K562 (cell line): ENCODE measurements at regions not wholly inside any gene's neighbourhood (a gene's known extent, or its start where the extent isn't known, plus 50 kb on each side); places are given as distances from the start of the nearest gene placed in this dataset.

Experiments
- ATAC-seq: fragments of 200-7000 bp; cut with Tn5 transposase; 3 replicates; pipeline ENCODE4 v1.9.1; 2020; ENCODE audit warnings: moderate library complexity
- BruUV-seq: library from RNA; stranded (reverse); fragments of 400-500 nt; replicated peaks from 2 replicates; lab custom pipeline; 2021; lab: Mats Ljungman, UMichigan
- CTCF ChIA-PET: fragments of 300-600 bp; formaldehyde crosslinking; extraction: SDS; loops from one replicate; lab custom pipeline; 2021; ENCODE audit warnings: low intra/inter-chr PET ratio; lab: Yijun Ruan, JAX
- POLR2A ChIA-PET: fragments of 300-600, 350-650 bp; sonication (Branson Sonifier 250); formaldehyde crosslinking; extraction: SDS; loops from one replicate; lab custom pipeline; 2021; ENCODE audit warnings: antibody characterized with exemption, inconsistent platforms; lab: Yijun Ruan, JAX
- DNase-seq, 4 experiments: peaks; one replicate each; pipeline versions ENCODE4 v3.0.0 to v3.0.0-alpha.2; 2011 to 2018; ENCODE audit warnings: low spot score in 3 of 4, mixed read lengths in 3 of 4; ENCODE audit errors: extremely low read depth in 1 of 4
- FAIRE-seq: peaks from 2 replicates; lab custom pipeline; 2011; peaks lifted over from hg19 to GRCh38; lab: Jason Lieb, UNC
- H2AFZ ChIP-seq: 2 replicates; pipeline ENCODE4 v1.6.0; 2011; ENCODE audit warnings: low read depth, low read length, control low read depth, inconsistent platforms
- H3K27ac ChIP-seq: fragments of 200-600 bp; 3 replicates; pipeline ENCODE4 v1.8.0; 2011; ENCODE audit warnings: low read depth, mild to moderate bottlenecking, control low read depth, inconsistent platforms, low read length, moderate library complexity, mixed read lengths; ENCODE audit errors: extremely low read depth
- H3K27me3 ChIP-seq, 2 experiments: fragments of 300-600 bp in 1 of 2; 2 replicates in 1 of 2; 3 replicates in 1 of 2; pipeline versions ENCODE4 v1.6.0 to v1.8.0; 2011; ENCODE audit warnings: inconsistent platforms in 2 of 2, low read length in 2 of 2, mild to moderate bottlenecking in 1 of 2, mixed read lengths in 1 of 2, moderate library complexity in 1 of 2; ENCODE audit not compliant: control insufficient read depth in 2 of 2, insufficient read depth in 2 of 2
- H3K36me3 ChIP-seq: fragments of 300-600 bp; 3 replicates; pipeline ENCODE4 v1.8.0; 2011; ENCODE audit warnings: mild to moderate bottlenecking, low read length, inconsistent platforms; ENCODE audit not compliant: control insufficient read depth, insufficient read depth
- H3K4me1 ChIP-seq, 2 experiments: fragments of 200-600 bp in 1 of 2; replicated peaks in 1 of 2; 2 replicates in 1 of 2; 3 replicates in 1 of 2; pipeline versions ENCODE4 v1.5.1 to v1.8.0; 2011; ENCODE audit warnings: inconsistent platforms in 2 of 2, low read length in 2 of 2, mild to moderate bottlenecking in 1 of 2, mixed read lengths in 1 of 2, moderate library complexity in 1 of 2; ENCODE audit not compliant: control insufficient read depth in 2 of 2, insufficient read depth in 2 of 2
- H3K4me2 ChIP-seq: 2 replicates; pipeline ENCODE4 v1.6.1; 2011; ENCODE audit warnings: low read length, control low read depth, inconsistent platforms, mixed read lengths; ENCODE audit not compliant: insufficient read depth
- H3K4me3 ChIP-seq: fragments of 200-600 bp; sonication (generic), shearing (Covaris generic); 2 replicates; pipeline ENCODE4 v1.5.1; 2016; ENCODE audit warnings: control low read depth, inconsistent platforms
- H3K79me2 ChIP-seq: fragments of 200-600 bp; 3 replicates; pipeline ENCODE4 v1.8.0; 2011; ENCODE audit warnings: low read length, inconsistent platforms; ENCODE audit not compliant: control insufficient read depth, insufficient read depth
- H3K9ac ChIP-seq, 2 experiments: 2 replicates each; pipeline versions ENCODE4 v1.6.0 to v1.6.1; 2011; ENCODE audit warnings: low read depth in 2 of 2, low read length in 2 of 2, control low read depth in 1 of 2, inconsistent platforms in 1 of 2, mild to moderate bottlenecking in 1 of 2, mixed read lengths in 1 of 2; ENCODE audit not compliant: insufficient read depth in 1 of 2
- H3K9me1 ChIP-seq: one replicate; pipeline ENCODE4 v1.6.0; 2011; ENCODE audit warnings: inconsistent platforms, mild to moderate bottlenecking, low read length, moderate library complexity; ENCODE audit not compliant: control insufficient read depth, insufficient read depth
- H3K9me3 ChIP-seq: replicated peaks from 2 replicates; pipeline ENCODE4 v1.5.1; 2011; ENCODE audit warnings: low read depth, low read length, inconsistent platforms; ENCODE audit not compliant: control insufficient read depth, insufficient read depth
- H4K20me1 ChIP-seq: replicated peaks from 2 replicates; pipeline ENCODE4 v1.6.1; 2011; ENCODE audit warnings: low read length, inconsistent platforms, mixed read lengths; ENCODE audit not compliant: control insufficient read depth, insufficient read depth
- CCAR2 ChIP-seq: fragments of 200-400 bp; formaldehyde crosslinking; IDR thresholded peaks from 2 replicates; pipeline ENCODE4 v1.6.1; 2017; ENCODE audit warnings: mild to moderate bottlenecking, low read depth, low read length
- FOXJ2 ChIP-seq: fragments of 200-800 bp; sonication (Bioruptor generic); IDR thresholded peaks from 2 replicates; pipeline ENCODE4 v1.6.1; 2016; ENCODE audit warnings: missing genetic modification characterization, missing compliant biosample characterization
- MAFF ChIP-seq: IDR thresholded peaks from 2 replicates; pipeline ENCODE4 v1.6.1; 2012; ENCODE audit warnings: low read length, improper control_type of control experiment
- MCM2 ChIP-seq: fragments of 450-650 bp; IDR thresholded peaks from 2 replicates; pipeline ENCODE4 v1.6.1; 2017; ENCODE audit warnings: low read depth, mild to moderate bottlenecking
- POLR2B ChIP-seq: fragments of 450-650 bp; IDR thresholded peaks from 2 replicates; pipeline ENCODE4 v1.6.1; 2018; ENCODE audit warnings: low read depth; ENCODE audit not compliant: partially characterized antibody
- RFX7 ChIP-seq: fragments of 250-450 bp; sonication (Bioruptor Pico); IDR thresholded peaks from 2 replicates; pipeline ENCODE4 v1.5.1; 2021; ENCODE audit warnings: mild to moderate bottlenecking
- SETDB1 ChIP-seq: IDR thresholded peaks from one replicate; pipeline ENCODE4 v1.6.1; 2012; ENCODE audit warnings: low read length, control low read depth, inconsistent platforms
- TBP ChIP-seq: optimal IDR thresholded peaks from 2 replicates; pipeline ENCODE3; 2011; ENCODE audit warnings: low read depth, low read length, improper control_type of control experiment
- ZBTB8A ChIP-seq: fragments of 450-650 bp; IDR thresholded peaks from 2 replicates; pipeline ENCODE4 v1.6.1; 2018; ENCODE audit warnings: mild to moderate bottlenecking, moderate library complexity; ENCODE audit not compliant: partially characterized antibody
- ZNF436 ChIP-seq: fragments of 250-450, 450-650 bp; sonication (Bioruptor Pico); formaldehyde crosslinking; IDR thresholded peaks from 2 replicates; pipeline ENCODE4 v1.7.0; 2020; ENCODE audit warnings: mild to moderate bottlenecking
- ZNF695 ChIP-seq: fragments of 450-650 bp; formaldehyde crosslinking; IDR thresholded peaks from 2 replicates; pipeline ENCODE4 v1.4.0; 2020; ENCODE audit warnings: mild to moderate bottlenecking, moderate library complexity
- WGBS: fragments of 100-300 bp; shearing (Covaris generic); methylation state at CpG from one replicate; pipeline ENCODE4 v1.1.6; 2016; ENCODE audit warnings: low coverage, mixed read lengths; ENCODE audit not compliant: insufficient coverage; ENCODE audit errors: missing lambda C conversion rate; 5-methylcytosine and 5-hydroxymethylcytosine counted together
- in situ Hi-C: fragments of 300-500 bp; cut with MboI; formaldehyde crosslinking; loops from 4 replicates; pipeline ENCODE4 v1.15.0; 2018; ENCODE audit warnings: inconsistent platforms, mixed read lengths
- intact Hi-C: fragments of 100-400 bp; cut with micrococcal nuclease; formaldehyde crosslinking; loops from 2 replicates; pipeline ENCODE4 v1.14.2; 2022
- TF ChIP-seq, protein P1 (sequence below): fragments of 450-650 bp; IDR thresholded peaks from 2 replicates; pipeline ENCODE4 v1.6.1; 2016; ENCODE audit warnings: antibody characterized with exemption
- TF ChIP-seq, protein P2 (sequence below): fragments of 250-450 bp; sonication (Bioruptor Pico); IDR thresholded peaks from 2 replicates; pipeline ENCODE4 v1.8.0; 2022; ENCODE audit warnings: inconsistent platforms

DNA sequence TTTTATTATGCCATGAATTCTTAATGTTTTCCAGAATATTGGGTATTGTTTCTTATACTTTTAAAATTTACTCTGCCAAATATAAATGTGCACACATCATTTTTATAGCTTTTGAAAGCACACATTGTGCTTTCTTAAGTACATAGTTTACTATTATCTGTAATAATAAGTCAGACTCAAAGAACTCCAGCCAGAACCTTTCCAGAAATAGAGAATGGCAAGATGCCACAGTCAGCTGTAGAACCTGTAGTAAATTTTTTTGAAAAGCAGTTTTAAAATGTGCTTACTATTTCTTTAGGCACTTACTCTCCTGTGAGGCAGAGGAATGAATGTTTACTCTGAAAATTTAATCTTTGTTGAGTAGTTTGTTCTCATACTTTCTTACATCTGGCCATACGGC, 1287.1 kb downstream of the PCDH9 start:
- H3K79me2 ChIP-seq, result no peaks in the 10 kb centered on the region
- no peak overlapping the region for H2AFZ ChIP-seq
- intact Hi-C loops (no loop called here), in situ Hi-C loops (no loop called here)
- no peak overlapping the region for H3K4me2 ChIP-seq
- no peaks in the 10 kb centered on the region for H3K4me1 ChIP-seq
- H3K9me3 ChIP-seq, result no peaks in the 10 kb centered on the region
- POLR2A ChIA-PET, result no interaction called here
- H3K27me3 ChIP-seq, result no peaks in the 10 kb centered on the region
- H3K4me3 ChIP-seq, result no peak overlapping the region
- WGBS, result 31% methylated on average over 1 of the region's 1 CpG
- FAIRE-seq, result no peak
- no peak for TF ChIP-seq MCM2
- TF ChIP-seq CCAR2, result no peak
- CTCF ChIA-PET, result no interaction called here
- no peak overlapping the region for H3K27ac ChIP-seq
- no peak for ATAC-seq
- no peaks in the 10 kb centered on the region for H4K20me1 ChIP-seq
- DNase-seq, result no peak
- no peak overlapping the region for H3K9ac ChIP-seq
- no peaks in the 10 kb centered on the region for H3K36me3 ChIP-seq
- no TSS peak for BruUV-seq
- no peaks in the 10 kb centered on the region for H3K9me1 ChIP-seq

DNA sequence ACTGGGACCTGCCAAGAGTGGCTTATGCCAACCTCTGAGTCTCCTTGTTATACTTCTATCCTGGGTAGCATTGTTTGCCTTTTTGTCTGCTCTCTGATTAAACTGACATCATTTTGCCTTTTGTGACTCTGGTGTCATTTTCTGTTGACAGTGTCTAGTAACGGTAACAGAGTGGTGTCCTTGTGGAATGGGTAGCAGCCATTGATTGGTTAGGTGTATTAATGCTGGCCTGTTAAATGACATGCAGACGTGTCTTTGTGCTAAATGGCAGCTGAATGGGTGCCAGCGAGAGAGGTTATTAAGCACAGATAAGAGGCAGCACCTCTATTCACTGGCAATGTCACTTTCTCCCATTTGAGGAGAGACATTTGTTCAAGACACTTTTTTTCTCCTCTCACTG, 1289.4 kb downstream of the PCDH9 start:
- Histone ChIP-seq H4K20me1 (no peaks in the 10 kb centered on the region), H3K36me3 (no peaks in the 10 kb centered on the region), H3K9me1 (no peaks in the 10 kb centered on the region)
- intact Hi-C loops, result no loop called here
- TF ChIP-seq RFX7 (CRISPR knock-in tag) (no peak), FOXJ2 (no peak), TBP (no peak), POLR2B (no peak), SETDB1 (no peak), MAFF (no peak), ZNF695 (CRISPR knock-in tag) (no peak), ZNF436 (no peak), ZBTB8A (no peak)
- TF ChIP-seq, protein P1, sequence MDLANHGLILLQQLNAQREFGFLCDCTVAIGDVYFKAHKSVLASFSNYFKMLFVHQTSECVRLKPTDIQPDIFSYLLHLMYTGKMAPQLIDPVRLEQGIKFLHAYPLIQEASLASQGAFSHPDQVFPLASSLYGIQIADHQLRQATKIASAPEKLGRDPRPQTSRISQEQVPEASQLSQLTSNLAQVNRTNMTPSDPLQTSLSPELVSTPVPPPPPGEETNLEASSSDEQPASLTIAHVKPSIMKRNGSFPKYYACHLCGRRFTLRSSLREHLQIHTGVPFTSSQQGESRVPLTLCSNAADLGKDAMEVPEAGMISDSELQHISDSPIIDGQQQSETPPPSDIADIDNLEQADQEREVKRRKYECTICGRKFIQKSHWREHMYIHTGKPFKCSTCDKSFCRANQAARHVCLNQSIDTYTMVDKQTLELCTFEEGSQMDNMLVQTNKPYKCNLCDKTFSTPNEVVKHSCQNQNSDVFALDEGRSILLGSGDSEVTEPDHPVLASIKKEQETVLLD, result no peak
- TF ChIP-seq, protein P2, sequence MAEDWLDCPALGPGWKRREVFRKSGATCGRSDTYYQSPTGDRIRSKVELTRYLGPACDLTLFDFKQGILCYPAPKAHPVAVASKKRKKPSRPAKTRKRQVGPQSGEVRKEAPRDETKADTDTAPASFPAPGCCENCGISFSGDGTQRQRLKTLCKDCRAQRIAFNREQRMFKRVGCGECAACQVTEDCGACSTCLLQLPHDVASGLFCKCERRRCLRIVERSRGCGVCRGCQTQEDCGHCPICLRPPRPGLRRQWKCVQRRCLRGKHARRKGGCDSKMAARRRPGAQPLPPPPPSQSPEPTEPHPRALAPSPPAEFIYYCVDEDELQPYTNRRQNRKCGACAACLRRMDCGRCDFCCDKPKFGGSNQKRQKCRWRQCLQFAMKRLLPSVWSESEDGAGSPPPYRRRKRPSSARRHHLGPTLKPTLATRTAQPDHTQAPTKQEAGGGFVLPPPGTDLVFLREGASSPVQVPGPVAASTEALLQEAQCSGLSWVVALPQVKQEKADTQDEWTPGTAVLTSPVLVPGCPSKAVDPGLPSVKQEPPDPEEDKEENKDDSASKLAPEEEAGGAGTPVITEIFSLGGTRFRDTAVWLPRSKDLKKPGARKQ, result no peak
- TF ChIP-seq, all 486 proteins: peak for 0
- 11% methylated on average over 3 of the region's 3 CpGs for WGBS
- POLR2A ChIA-PET, result no interaction called here
- Histone ChIP-seq H3K27me3 (no peaks in the 10 kb centered on the region), H3K4me3 (no peak overlapping the region), H3K4me1 (no peaks in the 10 kb centered on the region), H3K79me2 (no peaks in the 10 kb centered on the region), H3K27ac (no peak overlapping the region), H3K9ac (no peak overlapping the region), H2AFZ (no peak overlapping the region), H3K4me2 (no peak overlapping the region), H3K9me3 (no peaks in the 10 kb centered on the region)
- in situ Hi-C loops, result no loop called here
- DNase-seq, result no peak
- CTCF ChIA-PET, result no interaction called here
- BruUV-seq, result no TSS peak
- FAIRE-seq, result no peak
- ATAC-seq, result no peak
